NB4 (cell line): ENCODE measurements at regions not wholly inside any gene's neighbourhood (a gene's known extent, or its start where the extent isn't known, plus 50 kb on each side); places are given as distances from the start of the nearest gene placed in this dataset.

Source experiments
- DNase-seq: peaks from one replicate; pipeline ENCODE4 v3.0.0; 2010; ENCODE audit warnings: low read depth
- H3K4me3 ChIP-seq: one replicate; pipeline ENCODE4 v1.5.1; 2011; ENCODE audit warnings: mild to moderate bottlenecking, low read depth, low read length, moderate library complexity
- CTCF ChIP-seq: IDR thresholded peaks from one replicate; pipeline ENCODE4 v1.5.1; 2012; ENCODE audit warnings: low read depth, low read length
- MAX ChIP-seq: IDR thresholded peaks from 2 replicates; pipeline ENCODE4 v1.6.1; 2011; ENCODE audit warnings: low read depth, low read length
- MYC ChIP-seq: IDR thresholded peaks from 2 replicates; pipeline ENCODE4 v1.6.1; 2011; ENCODE audit warnings: low read depth, low read length
- POLR2A ChIP-seq: IDR thresholded peaks from 2 replicates; pipeline ENCODE4 v1.6.1; 2011; ENCODE audit warnings: mild to moderate bottlenecking; ENCODE audit not compliant: insufficient read length; ENCODE audit errors: extremely low read depth

GRCh38 chr5:90066920-90067319 lies 342.6 kb downstream of the CETN3 start:
- no peak for TF ChIP-seq CTCF
- TF ChIP-seq MAX, result no peak
- TF ChIP-seq MYC, result no peak
- TF ChIP-seq POLR2A, result no peak
- H3K4me3 ChIP-seq, result no peak overlapping the region
- no peak for DNase-seq

- no peak for TF ChIP-seq MAX
- no peak for TF ChIP-seq POLR2A
- no peak for TF ChIP-seq MYC
- no peak for TF ChIP-seq CTCF
- no peak for DNase-seq
- H3K4me3 ChIP-seq, result no peak overlapping the region
These were observed 352.4 kb downstream of the CETN3 start for GRCh38 chr5:90056911-90057705.

GRCh38 chr5:90055831-90056328 lies 353.7 kb downstream of the CETN3 start:
- DNase-seq, result no peak
- no peak for TF ChIP-seq MAX
- no peak for TF ChIP-seq CTCF
- TF ChIP-seq POLR2A, result no peak
- no peak for TF ChIP-seq MYC
- H3K4me3 ChIP-seq, result no peak overlapping the region

GRCh38 chr5:90054612-90055011 lies 354.9 kb downstream of the CETN3 start:
- DNase-seq, result no peak

GRCh38 chr5:90051756-90052155 lies 357.8 kb downstream of the CETN3 start:
- no peak for TF ChIP-seq MAX
- no peak for TF ChIP-seq MYC
- TF ChIP-seq POLR2A, result no peak
- DNase-seq, result no peak
- H3K4me3 ChIP-seq, result no peak overlapping the region

More at GRCh38 chr5:90054612-90055011, 354.9 kb downstream of the CETN3 start:
- no peak overlapping the region for H3K4me3 ChIP-seq
- no peak for TF ChIP-seq CTCF
- TF ChIP-seq MYC, result no peak
- no peak for TF ChIP-seq POLR2A
- TF ChIP-seq MAX, result no peak

GRCh38 chr5:90050103-90050502 lies 359.5 kb downstream of the CETN3 start:
- H3K4me3 ChIP-seq, result no peak overlapping the region
- TF ChIP-seq CTCF, result no peak
- no peak for TF ChIP-seq POLR2A
- TF ChIP-seq MAX, result no peak
- TF ChIP-seq MYC, result no peak
- DNase-seq, result no peak
